GM19438 (cell line): ENCODE measurements at regions not wholly inside any gene's neighbourhood (a gene's known extent, or its start where the extent isn't known, plus 50 kb on each side); places are given as distances from the start of the nearest gene placed in this dataset.

Experiments
- ATAC-seq: cut with Tn5 transposase; IDR thresholded peaks from one replicate; pipeline ENCODE4 v1.9.1; 2021; ENCODE audit warnings: low read depth; ENCODE audit not compliant: unreplicated experiment

DNA sequence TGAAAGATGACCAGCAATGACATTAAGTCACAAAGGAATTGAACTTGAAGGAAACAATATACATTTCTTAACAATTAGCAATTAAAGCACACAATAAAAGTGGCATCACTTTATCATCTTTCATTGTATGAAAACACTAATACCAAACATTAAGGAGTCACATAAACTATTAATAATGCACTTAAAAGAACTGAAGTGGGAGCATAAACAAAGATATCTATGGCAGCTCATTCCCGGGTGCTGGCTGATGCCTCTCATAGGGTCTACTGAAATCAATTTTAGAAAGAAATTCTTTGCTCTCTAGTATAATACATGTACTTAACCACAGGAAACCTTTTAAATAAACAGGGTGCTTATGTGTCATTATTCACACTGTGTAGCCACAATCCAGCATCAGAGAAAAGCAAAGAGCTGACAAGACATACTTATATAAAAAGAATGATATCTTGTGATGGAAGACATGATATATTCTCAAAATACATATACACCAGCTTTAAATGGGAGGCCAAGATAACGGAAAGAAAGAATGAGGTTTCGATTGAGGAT is 1207.8 kb downstream of the EFNB2 start:
- ATAC-seq, result no peak

DNA sequence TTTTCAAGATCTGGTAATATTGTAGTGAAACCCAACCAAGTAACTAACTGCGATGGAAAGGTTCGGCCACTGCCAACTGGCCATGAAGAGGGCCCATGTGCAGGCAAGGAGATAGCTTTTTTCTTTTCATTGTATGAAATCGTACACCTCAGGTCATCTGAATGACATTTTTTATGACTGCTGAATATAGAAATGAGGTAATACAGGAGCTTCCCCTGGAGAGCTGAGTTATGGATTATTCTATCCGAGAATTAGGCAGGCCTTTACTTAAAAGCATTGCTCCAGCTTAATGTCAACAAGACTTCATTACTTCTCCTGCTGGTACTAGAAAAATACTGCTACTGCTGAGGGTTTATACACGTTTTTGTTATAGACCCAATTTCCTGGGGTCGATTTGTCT is 1215.6 kb downstream of the EFNB2 start:
- no peak for ATAC-seq

DNA sequence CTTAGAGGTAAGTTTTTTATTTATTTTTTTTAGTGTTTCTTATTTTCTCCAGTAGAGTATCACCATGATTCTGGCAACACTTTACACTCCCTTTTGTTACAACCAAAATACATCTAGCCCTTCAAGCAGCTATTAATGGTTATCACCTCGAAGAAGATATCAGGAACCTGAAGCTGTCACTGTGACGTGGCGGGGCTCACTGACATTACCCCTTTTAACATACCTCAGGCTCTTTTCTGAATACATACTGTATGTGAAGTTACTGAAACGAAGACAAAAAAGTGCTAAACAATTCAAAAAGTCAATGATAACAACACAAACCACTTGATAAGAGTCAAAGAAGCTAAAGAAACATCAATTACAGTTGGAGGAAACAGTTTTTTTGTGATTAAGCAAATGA is 1218.7 kb downstream of the EFNB2 start:
- no peak for ATAC-seq

DNA sequence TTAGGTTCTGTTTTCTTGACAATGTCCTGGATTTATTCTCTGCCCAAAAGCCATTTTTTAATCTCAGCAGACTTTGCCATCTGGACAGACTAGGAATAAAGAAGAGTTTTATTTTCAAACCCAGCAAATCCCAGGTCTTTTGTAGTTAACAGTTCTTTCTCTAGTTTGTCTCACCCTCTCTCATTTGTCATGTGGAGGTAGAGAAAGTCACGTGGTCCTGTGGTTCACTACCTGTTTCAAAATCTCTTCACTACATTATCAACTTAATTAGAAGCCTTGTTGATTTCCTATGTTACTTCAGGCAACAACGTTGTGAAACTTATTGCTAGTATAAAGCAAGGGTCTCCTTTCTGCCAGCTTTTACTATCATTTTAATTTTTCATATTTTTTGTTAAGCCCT is 1222.6 kb downstream of the EFNB2 start:
- ATAC-seq, result no peak

DNA sequence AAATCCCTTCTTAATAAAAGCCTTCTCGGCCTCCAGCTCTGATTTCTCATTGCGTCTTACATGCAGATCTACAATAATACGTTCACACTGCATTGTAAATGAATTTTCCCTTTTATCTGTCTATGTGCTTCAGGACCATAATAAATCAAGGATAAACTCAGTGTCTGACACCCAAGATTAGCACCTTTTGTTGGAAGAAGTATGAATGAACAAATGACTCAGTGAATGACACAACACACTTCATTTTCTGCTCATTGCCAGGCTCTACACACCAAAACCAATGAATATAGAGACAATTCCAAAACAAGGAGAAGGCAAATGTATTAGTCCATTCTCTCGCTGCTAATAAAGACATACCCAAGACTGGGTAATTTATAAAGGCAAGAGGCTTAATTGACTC is 1224.4 kb downstream of the EFNB2 start:
- ATAC-seq, result no peak

DNA sequence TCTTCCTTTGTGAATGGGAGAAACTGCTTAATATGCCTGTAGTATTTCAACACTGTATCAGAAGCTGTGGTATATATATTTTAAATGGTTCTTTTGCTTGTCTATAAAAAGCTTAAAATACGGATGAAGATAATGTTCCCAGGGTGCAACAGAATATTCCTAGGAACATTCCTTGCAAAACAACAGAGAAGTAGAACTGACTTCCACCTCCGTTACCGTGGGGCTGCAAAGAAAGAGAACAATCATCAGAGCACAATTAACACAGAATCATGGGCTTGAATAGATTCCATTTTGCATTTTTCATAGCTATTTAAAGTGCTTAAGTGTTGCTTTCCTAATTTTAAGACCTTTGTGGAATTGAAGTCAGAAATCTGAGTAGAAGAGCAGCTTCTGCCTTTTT is 1227.7 kb downstream of the EFNB2 start:
- no peak for ATAC-seq

DNA sequence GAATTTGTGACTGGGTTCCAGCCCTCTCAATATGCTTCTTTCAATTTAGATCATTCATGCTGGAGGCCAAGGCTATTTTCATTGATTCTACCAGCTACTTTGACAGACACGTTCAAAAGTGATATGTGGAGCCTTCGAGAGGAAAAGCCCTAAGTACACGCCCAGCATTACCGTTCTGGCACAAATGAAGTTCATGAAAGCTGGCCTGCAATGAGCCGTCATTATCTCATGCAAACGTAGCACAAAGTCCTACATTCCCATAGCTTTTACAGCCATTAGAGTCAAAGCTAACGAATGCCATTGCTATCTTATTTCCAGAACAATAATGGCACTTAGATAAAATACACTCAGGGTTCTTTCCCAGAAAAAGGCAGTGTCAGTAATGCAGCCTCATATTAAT is 1237.6 kb downstream of the EFNB2 start:
- no peak for ATAC-seq

DNA sequence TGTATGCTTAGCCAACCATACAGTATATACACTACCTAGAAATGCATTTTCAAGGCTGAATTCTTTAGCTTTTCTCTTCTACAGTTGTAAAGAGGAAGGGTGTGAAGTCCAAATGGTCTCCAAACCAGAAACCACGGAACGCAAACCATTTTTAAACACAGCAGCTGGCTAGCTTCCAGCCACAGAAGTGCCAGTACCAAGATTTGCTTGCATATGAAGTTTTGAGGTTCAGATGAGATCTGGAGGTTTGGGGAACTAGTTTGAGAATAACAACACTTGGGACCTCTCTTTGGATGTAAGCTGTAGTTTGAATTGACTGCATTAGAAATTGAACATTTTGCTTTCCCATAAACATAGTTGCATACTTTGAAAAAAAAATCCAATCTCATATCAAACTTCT is 1243.5 kb downstream of the EFNB2 start:
- ATAC-seq, result no peak

DNA sequence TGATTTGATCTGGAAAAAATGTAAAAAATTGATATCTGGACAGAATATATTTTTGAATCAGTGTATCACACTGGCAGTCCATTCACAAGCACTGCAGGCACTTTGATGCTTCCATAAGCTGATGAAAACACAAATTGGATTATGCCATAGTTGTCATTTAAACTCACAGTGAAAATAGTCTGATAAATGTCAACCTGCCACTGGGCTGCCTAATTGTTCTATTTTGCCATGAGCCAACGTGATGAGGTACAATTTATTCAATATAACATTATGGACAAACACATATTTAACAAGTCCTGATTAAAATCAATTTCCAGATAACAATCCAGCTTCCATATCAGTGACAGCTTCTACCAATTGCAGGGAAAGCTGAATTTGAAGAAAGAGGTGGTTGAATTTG is 1244.9 kb downstream of the EFNB2 start:
- no peak for ATAC-seq

DNA sequence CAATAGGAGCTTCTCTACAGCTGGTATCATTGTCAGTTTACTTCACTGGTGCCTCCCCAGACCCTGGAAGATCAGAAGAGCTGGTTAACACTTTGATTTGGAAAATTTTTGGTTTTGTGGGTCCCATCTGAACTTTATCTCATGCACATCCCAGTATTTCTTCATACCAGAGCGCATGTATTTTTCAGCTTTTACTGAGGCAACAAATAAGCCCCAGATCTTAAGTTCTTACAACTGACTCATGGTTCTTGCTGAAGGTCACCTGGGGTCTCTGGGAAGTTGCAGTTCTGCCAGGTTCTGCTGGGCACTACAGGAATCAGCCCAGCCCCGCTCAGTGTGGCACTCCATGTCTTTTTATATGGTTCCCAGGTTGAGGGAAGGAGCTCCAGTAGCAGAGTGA is 1249.9 kb downstream of the EFNB2 start:
- no peak for ATAC-seq

DNA sequence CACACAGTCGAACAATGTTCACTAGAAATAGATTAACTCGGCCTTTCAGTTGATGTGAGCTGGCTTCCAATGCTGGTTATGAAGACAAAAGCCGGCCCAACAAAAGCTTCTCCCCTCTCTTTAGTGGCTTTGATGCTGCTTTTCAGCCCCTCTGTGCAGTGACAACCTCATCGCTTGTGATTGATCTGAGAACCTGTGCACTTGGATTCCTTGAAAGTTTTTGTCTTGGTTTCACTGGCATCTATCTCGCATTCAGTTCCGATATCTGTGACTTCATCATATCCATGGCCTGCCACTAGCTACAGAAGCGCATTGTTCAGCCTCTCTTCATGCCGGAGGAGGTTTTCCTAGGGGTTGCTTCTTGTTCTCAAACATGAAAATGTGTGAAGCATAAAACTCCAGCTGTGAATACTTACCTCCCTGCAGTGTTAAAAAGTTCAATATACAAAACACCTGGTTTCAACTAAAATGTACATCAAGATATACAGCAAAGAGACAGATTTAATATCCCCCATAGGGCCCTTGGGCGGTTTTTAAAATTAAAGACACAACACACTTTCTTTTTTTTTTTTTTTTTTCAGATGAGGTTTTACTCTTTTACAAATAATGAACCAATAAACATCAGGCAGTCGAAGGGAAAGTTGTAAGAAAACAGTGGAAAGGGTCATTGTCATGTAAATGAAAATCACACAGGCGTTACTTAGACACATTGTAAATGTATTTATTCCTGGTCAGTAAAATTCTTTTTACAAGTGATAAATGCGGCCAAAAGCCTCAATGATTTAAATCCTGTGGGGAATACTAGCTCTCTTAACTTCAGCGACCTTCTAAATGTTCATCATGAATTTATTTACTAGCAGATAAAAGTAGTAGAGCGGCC is 1252.8 kb downstream of the EFNB2 start:
- ATAC-seq, result no peak

GRCh38 chr13:105278943-105279381 is 1256.5 kb downstream of the EFNB2 start:
- ATAC-seq, result no peak

DNA sequence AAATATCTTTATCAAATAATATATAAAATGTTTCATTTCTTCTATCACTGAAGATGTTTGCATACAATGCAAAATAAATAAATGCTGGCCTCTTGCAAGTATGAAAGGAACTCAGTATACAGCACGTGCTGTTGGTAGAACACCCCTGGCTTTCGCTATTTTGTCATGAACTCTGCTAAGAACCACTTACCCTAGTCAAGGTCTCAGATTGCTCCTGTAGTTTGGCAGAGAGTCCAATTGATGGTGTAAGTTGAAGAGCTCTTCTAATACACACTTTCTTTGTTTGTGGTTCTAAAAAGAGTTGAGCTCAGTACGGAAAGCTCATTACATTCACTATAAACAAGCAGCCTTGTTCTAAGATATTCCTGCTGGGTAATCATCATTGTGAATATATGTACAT is 1258.9 kb downstream of the EFNB2 start:
- no peak for ATAC-seq

- ATAC-seq, result no peak
Observed at GRCh38 chr13:105273665-105274222, 1261.7 kb downstream of the EFNB2 start.

- ATAC-seq, result no peak
Observed at GRCh38 chr13:105272660-105273631, 1262.5 kb downstream of the EFNB2 start.

DNA sequence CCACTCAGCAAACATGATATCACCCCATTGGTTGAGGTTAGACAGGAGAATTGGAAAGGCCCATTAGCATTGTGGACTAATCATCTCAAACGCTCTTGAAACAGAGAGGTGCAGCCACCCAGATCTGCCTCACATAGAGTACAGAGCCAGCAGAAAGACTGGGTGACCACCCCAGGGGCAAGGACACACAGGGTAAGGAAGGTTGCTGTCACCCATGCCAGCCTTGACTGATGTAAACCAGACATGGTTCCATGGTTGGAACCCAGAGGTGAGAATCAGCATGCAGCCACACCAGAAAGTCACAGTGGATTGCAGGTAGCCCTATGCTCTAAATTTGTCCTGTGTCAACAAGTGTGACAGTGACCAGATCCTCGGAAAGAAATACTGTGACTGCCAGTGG is 1268.8 kb downstream of the EFNB2 start:
- ATAC-seq, result no peak

GRCh38 chr13:105262579-105262978 is 1272.9 kb downstream of the EFNB2 start:
- no peak for ATAC-seq

DNA sequence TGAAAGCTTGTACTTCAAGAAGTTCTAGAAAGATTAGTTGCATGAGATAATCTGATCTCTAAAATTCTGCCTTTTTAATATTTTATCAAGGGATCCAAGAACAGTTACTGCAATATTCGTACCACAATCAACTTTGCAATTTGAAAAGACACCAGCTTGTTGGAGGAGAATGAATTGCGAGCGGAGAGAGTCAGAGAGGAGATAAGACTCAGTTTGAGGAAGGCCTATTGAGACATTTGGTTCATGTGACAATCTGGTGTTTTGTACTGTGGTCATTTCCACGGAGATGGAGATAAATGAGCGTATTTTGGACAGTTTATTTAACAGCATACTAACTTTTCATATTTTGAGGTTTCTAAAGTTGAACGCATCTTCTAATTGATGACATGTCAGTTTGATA is 1276.0 kb downstream of the EFNB2 start:
- ATAC-seq, result no peak

- no peak for ATAC-seq
Observed at GRCh38 chr13:105255472-105255871, 1280.0 kb downstream of the EFNB2 start.

- no peak for ATAC-seq
Observed at GRCh38 chr13:105251293-105251692, 1284.2 kb downstream of the EFNB2 start.

DNA sequence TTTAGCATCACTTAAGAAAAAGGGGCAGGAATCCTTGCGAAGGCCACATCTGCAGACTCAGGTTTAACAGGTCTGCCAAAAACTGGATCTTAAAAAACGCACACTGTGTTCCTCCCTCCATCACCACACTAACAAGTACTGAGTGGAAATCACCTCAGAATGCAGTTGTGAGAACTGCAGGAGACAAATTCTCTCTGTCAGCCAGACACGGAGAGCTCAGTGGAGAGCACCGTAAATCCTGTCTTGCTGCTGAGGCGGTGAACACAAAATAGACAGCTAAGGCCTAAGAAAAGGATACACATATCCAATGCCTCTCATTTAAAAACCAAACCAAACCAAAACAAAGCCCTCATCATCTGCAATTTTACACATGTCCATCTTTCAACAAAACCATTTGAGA is 1287.6 kb downstream of the EFNB2 start:
- ATAC-seq, result no peak
